HCT116 (cell line): ENCODE measurements at regions not wholly inside any gene's neighbourhood (a gene's known extent, or its start where the extent isn't known, plus 50 kb on each side); places are given as distances from the start of the nearest gene placed in this dataset.

Experiments
- ATAC-seq: fragments of 200-7000 bp; cut with Tn5 transposase; 2 replicates; pipeline ENCODE4 v1.9.1; 2020; ENCODE audit warnings: mild to moderate bottlenecking, moderate library complexity
- BruUV-seq: library from RNA; stranded (reverse); fragments of 400-500 nt; replicated peaks from 2 replicates; lab custom pipeline; 2021; lab: Mats Ljungman, UMichigan
- CTCF ChIA-PET: fragments of 300-600 bp; sonication (Branson Sonifier 250); formaldehyde crosslinking; loops from one replicate; lab custom pipeline; 2021; ENCODE audit warnings: antibody characterized with exemption; lab: Charles Lee
- POLR2A ChIA-PET: fragments of 300-600, 350-600 bp; sonication (Branson Sonifier 250); formaldehyde crosslinking; loops from one replicate; lab custom pipeline; 2021; ENCODE audit warnings: antibody characterized with exemption; lab: Charles Lee
- RAD21 ChIA-PET, 2 experiments: fragments of 300-600 bp; sonication (Branson Sonifier 250); formaldehyde crosslinking; loops; one replicate each; lab custom pipeline; 2023; ENCODE audit warnings: low total read pairs in 2 of 2; ENCODE audit not compliant: uncharacterized antibody in 2 of 2, unreplicated experiment in 2 of 2, low non-redundant PET in 1 of 2; lab: Charles Lee
- DNase-seq: peaks from one replicate; pipeline ENCODE4 v3.0.0-alpha.2; 2010; ENCODE audit warnings: low read depth, low spot score
- H2AFZ ChIP-seq: fragments of 200-600 bp; shearing (Covaris generic), sonication (generic); 2 replicates; pipeline ENCODE4 v1.6.1; 2017; ENCODE audit warnings: low read depth, mixed run types, mixed read lengths, antibody characterized with exemption, low read length; ENCODE audit not compliant: poor library complexity, severe bottlenecking
- H3K27ac ChIP-seq: 2 replicates; pipeline ENCODE4 v1.5.1; 2012; ENCODE audit warnings: low read depth, low read length
- H3K27me3 ChIP-seq: fragments of 200-600 bp; sonication (generic); 2 replicates; pipeline ENCODE4 v1.6.1; 2016; ENCODE audit warnings: mixed run types, low read length, mixed read lengths; ENCODE audit not compliant: insufficient read depth
- H3K36me3 ChIP-seq, 2 experiments: fragments of 200-500 bp in 1 of 2; fragments of 200-600 bp in 1 of 2; sonication (Bioruptor generic) in 1 of 2; sonication (generic) in 1 of 2; 2 replicates each; pipeline versions ENCODE4 v1.5.1 to v1.6.1; 2014 to 2016; ENCODE audit warnings: low read length in 2 of 2, inconsistent platforms in 1 of 2, mixed read lengths in 1 of 2, mixed run types in 1 of 2; ENCODE audit not compliant: insufficient read depth in 2 of 2, control insufficient read depth in 1 of 2
- H3K4me1 ChIP-seq, 2 experiments: fragments of 200-600 bp in 1 of 2; sonication (generic) in 1 of 2; 2 replicates each; pipeline versions ENCODE4 v1.5.1 to v1.6.1; 2012 to 2017; ENCODE audit warnings: low read length in 2 of 2, inconsistent platforms in 1 of 2, mild to moderate bottlenecking in 1 of 2, mixed read lengths in 1 of 2, mixed run types in 1 of 2, moderate library complexity in 1 of 2; ENCODE audit not compliant: insufficient read depth in 2 of 2, control insufficient read depth in 1 of 2
- H3K4me2 ChIP-seq: fragments of 200-600 bp; sonication (generic); 2 replicates; pipeline ENCODE4 v1.6.1; 2017; ENCODE audit warnings: mixed run types, low read length, mixed read lengths
- H3K4me3 ChIP-seq, 2 experiments: fragments of 200-600 bp in 1 of 2; sonication (generic) in 1 of 2; replicated peaks in 1 of 2; 2 replicates each; pipeline ENCODE4 v1.5.1; 2011 to 2016; ENCODE audit warnings: low read length in 2 of 2, control low read depth in 1 of 2, low read depth in 1 of 2, mild to moderate bottlenecking in 1 of 2, mixed read lengths in 1 of 2, mixed run types in 1 of 2
- H3K79me2 ChIP-seq: fragments of 200-600 bp; sonication (generic); 2 replicates; pipeline ENCODE4 v1.6.1; 2017; ENCODE audit warnings: mild to moderate bottlenecking, mixed run types, low read length, moderate library complexity, mixed read lengths; ENCODE audit not compliant: insufficient read depth
- H3K9ac ChIP-seq: fragments of 200-600 bp; sonication (generic); 2 replicates; pipeline ENCODE4 v1.6.1; 2016; ENCODE audit warnings: low read length, mixed read lengths
- H3K9me2 ChIP-seq: fragments of 200-600 bp; sonication (generic), shearing (Covaris generic); 2 replicates; pipeline ENCODE4 v1.6.1; 2017; ENCODE audit warnings: mixed run types, mild to moderate bottlenecking, moderate library complexity; ENCODE audit not compliant: insufficient read depth
- H3K9me3 ChIP-seq, 2 experiments: fragments of 200-500 bp in 1 of 2; fragments of 200-600 bp in 1 of 2; sonication (Bioruptor generic) in 1 of 2; sonication (generic) in 1 of 2; 2 replicates each; pipeline ENCODE4 v1.6.1; 2014 to 2017; ENCODE audit warnings: low read length in 2 of 2, mixed read lengths in 2 of 2, inconsistent platforms in 1 of 2, low read depth in 1 of 2, mild to moderate bottlenecking in 1 of 2, mixed run types in 1 of 2, moderate library complexity in 1 of 2; ENCODE audit not compliant: control insufficient read depth in 1 of 2, insufficient read depth in 1 of 2
- H4K20me1 ChIP-seq: fragments of 200-600 bp; sonication (generic), shearing (Covaris generic); 2 replicates; pipeline ENCODE4 v1.6.1; 2017; ENCODE audit warnings: mixed run types, mild to moderate bottlenecking, moderate library complexity; ENCODE audit not compliant: insufficient read depth
- EGR1 ChIP-seq: IDR thresholded peaks from 2 replicates; pipeline ENCODE4 v1.6.1; 2012; ENCODE audit warnings: low read depth
- ELF1 ChIP-seq: IDR thresholded peaks from 2 replicates; pipeline ENCODE4 v1.6.1; 2012; ENCODE audit warnings: low read depth, borderline replicate concordance
- EZH2 ChIP-seq: fragments of 200-600 bp; sonication (generic); IDR thresholded peaks from 2 replicates; pipeline ENCODE4 v1.6.1; 2017; ENCODE audit warnings: antibody characterized with exemption, mixed run types
- EZH2phosphoT487 ChIP-seq: fragments of 200-600 bp; IDR thresholded peaks from 2 replicates; pipeline ENCODE4 v1.6.1; 2018; ENCODE audit warnings: antibody characterized with exemption, borderline replicate concordance
- FOSL1 ChIP-seq: IDR thresholded peaks from 2 replicates; pipeline ENCODE4 v1.6.1; 2012; ENCODE audit warnings: low read depth
- JUND ChIP-seq: IDR thresholded peaks from 2 replicates; pipeline ENCODE4 v1.6.1; 2012
- POLR2AphosphoS5 ChIP-seq: IDR thresholded peaks from 2 replicates; pipeline ENCODE4 v1.6.1; 2011; ENCODE audit warnings: mild to moderate bottlenecking, low read depth, low read length, moderate library complexity
- RAD21 ChIP-seq: IDR thresholded peaks from 2 replicates; pipeline ENCODE4 v1.6.1; 2012; ENCODE audit warnings: low read depth, mild to moderate bottlenecking
- SIN3A ChIP-seq: IDR thresholded peaks from 2 replicates; pipeline ENCODE4 v1.6.1; 2012; ENCODE audit warnings: low read depth
- SP1 ChIP-seq: IDR thresholded peaks from 2 replicates; pipeline ENCODE4 v1.6.1; 2012; ENCODE audit warnings: low read depth
- TCF7L2 ChIP-seq: IDR thresholded peaks from 2 replicates; pipeline ENCODE4 v1.7.0; 2011; ENCODE audit warnings: borderline replicate concordance, inconsistent platforms; ENCODE audit not compliant: insufficient read depth, insufficient read length; ENCODE audit errors: extremely low read depth
- YY1 ChIP-seq: IDR thresholded peaks from 2 replicates; pipeline ENCODE4 v1.6.1; 2011; ENCODE audit warnings: low read length, low read depth, moderate library complexity, mild to moderate bottlenecking; ENCODE audit not compliant: insufficient replicate concordance; ENCODE audit errors: extremely low read depth
- ZNF274 ChIP-seq: fragments of 200-500 bp; sonication (Bioruptor generic); IDR thresholded peaks from 2 replicates; pipeline ENCODE4 v1.6.1; 2014; ENCODE audit warnings: mild to moderate bottlenecking, low read depth, low read length, inconsistent platforms
- intact Hi-C: fragments of 100-400 bp; cut with micrococcal nuclease; formaldehyde crosslinking; loops from 2 replicates; pipeline ENCODE4 v1.10.0; 2022
- TF ChIP-seq, protein P1 (sequence below): IDR thresholded peaks from 2 replicates; pipeline ENCODE4 v1.6.1; 2012; ENCODE audit warnings: low read depth
- TF ChIP-seq, protein P2 (sequence below): IDR thresholded peaks from 2 replicates; pipeline ENCODE4 v1.6.1; 2012
- TF ChIP-seq, protein P3 (sequence below): IDR thresholded peaks from 2 replicates; pipeline ENCODE4 v1.6.1; 2012

DNA sequence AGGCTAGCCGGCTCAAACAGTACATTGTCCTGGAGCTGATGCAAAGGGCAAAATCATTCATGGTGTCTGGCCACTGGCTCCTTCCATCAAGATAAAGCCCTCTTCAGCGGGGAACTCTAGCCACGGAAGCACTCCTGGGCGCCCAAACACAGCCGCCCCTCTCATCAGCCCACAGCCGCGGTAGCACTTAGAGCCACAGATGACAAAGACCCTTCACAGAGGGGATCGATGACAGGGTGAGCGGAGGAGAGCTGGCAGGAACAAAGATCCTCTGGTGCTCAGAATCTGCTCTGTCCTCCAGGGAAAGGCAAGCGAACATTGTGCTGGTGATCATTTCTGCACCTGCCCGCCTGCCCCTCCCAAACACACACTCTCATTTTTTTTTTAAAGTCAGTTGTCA, 222.2 kb upstream of the NRP1 start (continued):
- TF ChIP-seq, protein P1, sequence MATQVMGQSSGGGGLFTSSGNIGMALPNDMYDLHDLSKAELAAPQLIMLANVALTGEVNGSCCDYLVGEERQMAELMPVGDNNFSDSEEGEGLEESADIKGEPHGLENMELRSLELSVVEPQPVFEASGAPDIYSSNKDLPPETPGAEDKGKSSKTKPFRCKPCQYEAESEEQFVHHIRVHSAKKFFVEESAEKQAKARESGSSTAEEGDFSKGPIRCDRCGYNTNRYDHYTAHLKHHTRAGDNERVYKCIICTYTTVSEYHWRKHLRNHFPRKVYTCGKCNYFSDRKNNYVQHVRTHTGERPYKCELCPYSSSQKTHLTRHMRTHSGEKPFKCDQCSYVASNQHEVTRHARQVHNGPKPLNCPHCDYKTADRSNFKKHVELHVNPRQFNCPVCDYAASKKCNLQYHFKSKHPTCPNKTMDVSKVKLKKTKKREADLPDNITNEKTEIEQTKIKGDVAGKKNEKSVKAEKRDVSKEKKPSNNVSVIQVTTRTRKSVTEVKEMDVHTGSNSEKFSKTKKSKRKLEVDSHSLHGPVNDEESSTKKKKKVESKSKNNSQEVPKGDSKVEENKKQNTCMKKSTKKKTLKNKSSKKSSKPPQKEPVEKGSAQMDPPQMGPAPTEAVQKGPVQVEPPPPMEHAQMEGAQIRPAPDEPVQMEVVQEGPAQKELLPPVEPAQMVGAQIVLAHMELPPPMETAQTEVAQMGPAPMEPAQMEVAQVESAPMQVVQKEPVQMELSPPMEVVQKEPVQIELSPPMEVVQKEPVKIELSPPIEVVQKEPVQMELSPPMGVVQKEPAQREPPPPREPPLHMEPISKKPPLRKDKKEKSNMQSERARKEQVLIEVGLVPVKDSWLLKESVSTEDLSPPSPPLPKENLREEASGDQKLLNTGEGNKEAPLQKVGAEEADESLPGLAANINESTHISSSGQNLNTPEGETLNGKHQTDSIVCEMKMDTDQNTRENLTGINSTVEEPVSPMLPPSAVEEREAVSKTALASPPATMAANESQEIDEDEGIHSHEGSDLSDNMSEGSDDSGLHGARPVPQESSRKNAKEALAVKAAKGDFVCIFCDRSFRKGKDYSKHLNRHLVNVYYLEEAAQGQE = no peak
- no peak for TF ChIP-seq TCF7L2

DNA sequence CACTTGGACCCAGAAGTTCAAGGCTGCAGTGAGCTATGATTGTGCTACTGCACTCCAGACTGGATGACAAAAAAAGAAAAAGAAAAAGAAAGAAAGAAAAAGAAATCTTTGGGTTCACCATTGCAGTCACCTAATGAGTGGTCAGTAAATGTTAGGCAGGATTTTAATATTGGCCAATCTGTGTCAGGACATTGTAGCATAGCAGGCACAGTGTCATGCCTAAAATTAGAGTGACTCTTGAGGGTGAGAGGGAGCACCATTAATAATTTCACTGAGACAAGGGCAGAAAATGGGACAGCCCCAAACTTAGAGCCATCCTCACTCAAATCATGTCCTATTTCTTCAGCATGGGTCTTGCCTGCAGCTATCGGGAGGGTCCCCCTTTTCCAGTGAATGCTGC, 221.6 kb upstream of the NRP1 start:
- DNase-seq (no peak), ATAC-seq (no peak)
- H3K27ac ChIP-seq = no peak overlapping the region
- H2AFZ ChIP-seq = no peak overlapping the region
- POLR2A ChIA-PET = no interaction called here
- H3K79me2 ChIP-seq = no peaks in the 10 kb centered on the region
- H3K9me2 ChIP-seq = no peaks in the 10 kb centered on the region
- no peak overlapping the region for H3K4me2 ChIP-seq
- no peaks in the 10 kb centered on the region for H3K36me3 ChIP-seq
- TF ChIP-seq EZH2 (no peak), SP1 (no peak), ELF1 (no peak), TCF7L2 (no peak), FOSL1 (no peak), YY1 (no peak), POLR2AphosphoS5 (no peak), ZNF274 (no peak), EZH2phosphoT487 (no peak), EGR1 (no peak), SIN3A (no peak), RAD21 (no peak), JUND (no peak)
- TF ChIP-seq, protein P1 = no peak
- TF ChIP-seq, protein P2, sequence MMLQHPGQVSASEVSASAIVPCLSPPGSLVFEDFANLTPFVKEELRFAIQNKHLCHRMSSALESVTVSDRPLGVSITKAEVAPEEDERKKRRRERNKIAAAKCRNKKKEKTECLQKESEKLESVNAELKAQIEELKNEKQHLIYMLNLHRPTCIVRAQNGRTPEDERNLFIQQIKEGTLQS = no peak
- TF ChIP-seq, protein P3, sequence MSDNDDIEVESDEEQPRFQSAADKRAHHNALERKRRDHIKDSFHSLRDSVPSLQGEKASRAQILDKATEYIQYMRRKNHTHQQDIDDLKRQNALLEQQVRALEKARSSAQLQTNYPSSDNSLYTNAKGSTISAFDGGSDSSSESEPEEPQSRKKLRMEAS = no peak
- intact Hi-C loops = no loop called here
- no TSS peak for BruUV-seq
- RAD21 ChIA-PET = no interaction called here
- H3K9me3 ChIP-seq = no peaks in the 10 kb centered on the region
- CTCF ChIA-PET = no interaction called here
- no peaks in the 10 kb centered on the region for H3K4me1 ChIP-seq
- no peak overlapping the region for H3K4me3 ChIP-seq
- H3K27me3 ChIP-seq = 0 out of 2 replicates have a peak, but pooled peaks cover 5% of the 10 kb centered on the region
- no peaks in the 10 kb centered on the region for H4K20me1 ChIP-seq
- no peak overlapping the region for H3K9ac ChIP-seq
